Stimulated activated CD4-positive, alpha-beta T cell treated with anti-CD3 and anti-CD28 coated beads, Interleukin-1b, Interleukin-23, amount 100 ng/mL, for 24 hours (primary cell): ENCODE measurements at regions not wholly inside any gene's neighbourhood (a gene's known extent, or its start where the extent isn't known, plus 50 kb on each side); places are given as distances from the start of the nearest gene placed in this dataset.

Source experiments
- DNase-seq, 4 experiments: peaks; one replicate each; pipeline ENCODE4 v3.0.0-alpha.2; 2020; ENCODE audit warnings: low read depth in 4 of 4, low spot score in 1 of 4

GRCh38 chr4:13840502-13841190 is 213.1 kb upstream of the BOD1L1 start:
- DNase-seq, result no peak

- no peak for DNase-seq
These were observed 217.2 kb upstream of the BOD1L1 start for GRCh38 chr4:13844740-13845139.

GRCh38 chr4:13849778-13850177 is 222.3 kb upstream of the BOD1L1 start:
- DNase-seq, result no peak

GRCh38 chr4:13851085-13851940 is 223.8 kb upstream of the BOD1L1 start:
- DNase-seq, result no peak

- no peak for DNase-seq
These were observed 224.9 kb upstream of the BOD1L1 start for GRCh38 chr4:13852411-13852810.

- no peak for DNase-seq
These were observed 228.9 kb upstream of the BOD1L1 start for GRCh38 chr4:13856387-13856786.

- no peak for DNase-seq
These were observed 229.9 kb upstream of the BOD1L1 start for GRCh38 chr4:13857397-13857796.

GRCh38 chr4:13857800-13858199 is 230.3 kb upstream of the BOD1L1 start:
- no peak for DNase-seq

- DNase-seq, result no peak
These were observed 231.9 kb upstream of the BOD1L1 start for GRCh38 chr4:13859423-13859822.

GRCh38 chr4:13860126-13860525 is 232.6 kb upstream of the BOD1L1 start:
- DNase-seq, result no peak

GRCh38 chr4:13865871-13866669 is 238.5 kb upstream of the BOD1L1 start:
- no peak for DNase-seq

GRCh38 chr4:13866881-13867280 is 239.4 kb upstream of the BOD1L1 start:
- no peak for DNase-seq

GRCh38 chr4:13872155-13872554 is 244.6 kb upstream of the BOD1L1 start:
- DNase-seq, result no peak

- DNase-seq, result no peak
These were observed 245.4 kb upstream of the BOD1L1 start for GRCh38 chr4:13872955-13873354.

- DNase-seq, result no peak
These were observed 247.7 kb upstream of the BOD1L1 start for GRCh38 chr4:13875181-13875580.

GRCh38 chr4:13876131-13876530 is 248.6 kb upstream of the BOD1L1 start:
- DNase-seq, result no peak

GRCh38 chr4:13876940-13877339 is 249.4 kb upstream of the BOD1L1 start:
- DNase-seq, result no peak

GRCh38 chr4:13877626-13878025 is 250.1 kb upstream of the BOD1L1 start:
- no peak for DNase-seq

- no peak for DNase-seq
These were observed 254.4 kb upstream of the BOD1L1 start for GRCh38 chr4:13881892-13882291.

- no peak for DNase-seq
These were observed 259.5 kb upstream of the BOD1L1 start for GRCh38 chr4:13887010-13887409.

GRCh38 chr4:13888112-13888511 is 260.6 kb upstream of the BOD1L1 start:
- DNase-seq, result no peak

- DNase-seq, result no peak
These were observed 264.0 kb upstream of the BOD1L1 start for GRCh38 chr4:13891544-13891939.
